ENCODE measurements at regions not wholly inside any gene's neighbourhood (a gene's known extent, or its start where the extent isn't known, plus 50 kb on each side); places are given as distances from the start of the nearest gene placed in this dataset.
"Not testable (repeated sequence)": the region's sequence is repeated elsewhere in the genome, so short reads cannot be mapped to it uniquely, and the experiment has no call there.

DNA sequence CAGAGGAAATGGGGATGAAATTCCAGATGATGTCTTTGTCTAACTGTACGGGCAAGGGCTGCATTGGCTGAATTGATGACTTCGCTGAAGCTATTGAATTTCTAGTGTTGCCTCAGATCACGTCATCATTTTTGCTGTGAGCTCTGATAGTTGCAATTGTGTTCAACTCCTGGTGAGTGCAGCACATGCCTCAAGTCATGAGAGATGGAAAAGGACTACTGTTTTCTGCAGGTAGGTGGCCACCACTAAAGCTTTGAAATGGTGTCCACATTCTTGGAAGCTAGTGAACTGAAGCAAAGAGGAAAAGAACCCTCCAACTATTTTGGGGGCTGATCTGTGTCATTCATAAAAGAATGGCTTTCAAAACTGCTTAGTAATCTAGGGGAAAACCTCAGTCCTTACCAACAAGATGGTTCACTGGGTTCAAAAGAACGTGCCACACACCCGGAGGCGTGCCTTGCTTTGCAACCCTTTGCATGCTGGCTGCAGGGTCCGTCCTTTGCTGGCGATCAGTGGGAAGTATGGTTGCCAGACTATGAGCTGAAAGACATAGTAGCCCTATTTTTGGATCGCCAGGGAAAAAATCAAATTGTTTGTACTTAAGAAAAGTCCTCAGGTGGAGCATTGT lies 88.1 kb upstream of the STOX2 start:
- intact Hi-C loops (cut with micrococcal nuclease): no loop called here

DNA sequence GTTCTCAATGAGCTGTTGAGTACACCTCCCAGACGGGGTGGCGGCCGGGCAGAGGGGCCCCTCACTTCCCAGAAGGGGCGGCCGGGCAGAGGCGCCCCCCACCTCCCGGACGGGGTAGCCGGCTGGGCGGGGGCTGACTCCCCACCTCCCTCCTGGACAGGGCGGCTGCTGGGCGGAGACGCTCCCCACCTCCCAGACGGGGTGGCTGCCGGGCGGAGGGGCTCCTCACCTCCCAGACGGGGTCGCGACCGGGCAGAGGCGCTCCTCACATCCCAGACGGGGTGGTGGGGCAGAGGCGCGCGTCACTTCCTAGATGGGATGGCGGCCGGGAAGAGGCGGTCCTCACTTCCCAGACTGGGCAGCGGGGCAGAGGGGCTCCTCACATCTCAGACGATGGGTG lies 86.5 kb upstream of the STOX2 start:
- 96% methylated on average over 30 of the region's 30 CpGs for WGBS (ENCODE audit: insufficient coverage)
- DNase-seq: not testable (repeated sequence)

More for the DNA sequence above, 88.1 kb upstream of the STOX2 start:
- no peaks in the 10 kb centered on the region for H3K27me3 ChIP-seq (ENCODE audit: control insufficient read depth, insufficient read depth, low read length)
- H3K9me3 Mint-ChIP-seq: no peaks in the 10 kb centered on the region
- H3K27ac ChIP-seq (ENCODE audit: low read length): no peak overlapping the region
- WGBS (ENCODE audit: insufficient coverage): 47% methylated on average over 9 of the region's 9 CpGs
- no peaks in the 10 kb centered on the region for H3K9me3 ChIP-seq (ENCODE audit: control insufficient read depth, insufficient read depth, low read length)
- H3K4me3 ChIP-seq (ENCODE audit: low read length): no peak overlapping the region
- H3K36me3 ChIP-seq (ENCODE audit: control insufficient read depth, insufficient read depth, low read length): no peaks in the 10 kb centered on the region
- H3K4me3 Mint-ChIP-seq: no peak overlapping the region
- no peak for DNase-seq
- no peaks in the 10 kb centered on the region for H3K4me1 Mint-ChIP-seq
- ATAC-seq: no peak
- TF ChIP-seq, protein P1, sequence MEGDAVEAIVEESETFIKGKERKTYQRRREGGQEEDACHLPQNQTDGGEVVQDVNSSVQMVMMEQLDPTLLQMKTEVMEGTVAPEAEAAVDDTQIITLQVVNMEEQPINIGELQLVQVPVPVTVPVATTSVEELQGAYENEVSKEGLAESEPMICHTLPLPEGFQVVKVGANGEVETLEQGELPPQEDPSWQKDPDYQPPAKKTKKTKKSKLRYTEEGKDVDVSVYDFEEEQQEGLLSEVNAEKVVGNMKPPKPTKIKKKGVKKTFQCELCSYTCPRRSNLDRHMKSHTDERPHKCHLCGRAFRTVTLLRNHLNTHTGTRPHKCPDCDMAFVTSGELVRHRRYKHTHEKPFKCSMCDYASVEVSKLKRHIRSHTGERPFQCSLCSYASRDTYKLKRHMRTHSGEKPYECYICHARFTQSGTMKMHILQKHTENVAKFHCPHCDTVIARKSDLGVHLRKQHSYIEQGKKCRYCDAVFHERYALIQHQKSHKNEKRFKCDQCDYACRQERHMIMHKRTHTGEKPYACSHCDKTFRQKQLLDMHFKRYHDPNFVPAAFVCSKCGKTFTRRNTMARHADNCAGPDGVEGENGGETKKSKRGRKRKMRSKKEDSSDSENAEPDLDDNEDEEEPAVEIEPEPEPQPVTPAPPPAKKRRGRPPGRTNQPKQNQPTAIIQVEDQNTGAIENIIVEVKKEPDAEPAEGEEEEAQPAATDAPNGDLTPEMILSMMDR (IDR thresholded peaks at IDR 0.05): no peak
- no peaks in the 10 kb centered on the region for H3K4me1 ChIP-seq (ENCODE audit: control insufficient read depth, insufficient read depth, low read length)
- peaks cover 0 to 10% of the 10 kb centered on the region in 2 donors for H3K27me3 Mint-ChIP-seq (ENCODE audit: low read depth in 2 of 2)
- no peak overlapping the region for H3K27ac Mint-ChIP-seq
- no peaks in the 10 kb centered on the region for H3K36me3 Mint-ChIP-seq

DNA sequence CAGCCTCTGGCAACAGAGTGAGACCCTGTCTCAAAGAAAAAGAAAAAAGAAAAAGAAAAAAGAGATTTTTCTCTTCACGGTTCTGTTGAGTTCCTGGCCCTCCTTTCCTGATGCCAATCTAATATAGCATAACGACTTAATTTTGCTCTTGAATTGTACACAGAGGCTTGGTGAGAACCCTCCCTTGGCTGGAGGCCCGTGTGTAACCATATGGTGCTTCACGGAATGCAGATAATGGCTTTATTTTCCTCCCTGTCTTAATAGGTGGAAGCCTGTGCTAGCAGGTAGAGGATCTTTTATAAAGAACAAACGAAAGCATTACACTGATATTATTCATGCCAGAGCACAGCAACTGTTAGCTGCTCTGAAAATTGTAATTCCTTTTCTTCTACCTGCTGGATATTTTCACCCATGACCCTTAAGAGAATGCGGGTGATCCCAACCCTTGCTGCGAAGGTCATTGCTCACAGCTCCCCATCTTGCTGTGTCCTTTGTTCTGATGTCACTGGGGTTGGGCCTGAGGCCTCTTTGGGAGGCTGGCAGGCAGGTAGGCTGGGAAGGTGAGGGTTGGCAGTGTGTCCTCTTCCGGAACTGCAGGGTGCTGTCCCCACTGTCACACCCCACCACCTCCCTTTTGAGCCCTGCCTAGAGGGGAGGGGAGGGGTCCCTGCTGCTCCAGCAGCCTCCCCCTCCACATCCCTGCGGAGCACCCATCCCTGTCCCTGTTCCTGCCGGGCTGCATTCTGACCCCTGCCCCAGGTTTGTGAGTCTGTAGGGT lies 83.8 kb upstream of the STOX2 start:
- no peak for DNase-seq
- Mint-ChIP-seq H3K4me1 (no peaks in the 10 kb centered on the region), H3K4me3 (no peak overlapping the region), H3K36me3 (no peaks in the 10 kb centered on the region), H3K27me3 (ENCODE audit: low read depth in 2 of 2) (peaks cover 0 to 4% of the 10 kb centered on the region in 2 donors), H3K27ac (no peak overlapping the region), H3K9me3 (no peaks in the 10 kb centered on the region)
- Histone ChIP-seq H3K4me3 (ENCODE audit: low read length) (no peak overlapping the region), H3K27ac (ENCODE audit: low read length) (no peak overlapping the region), H3K36me3 (ENCODE audit: control insufficient read depth, insufficient read depth, low read length) (no peaks in the 10 kb centered on the region), H3K9me3 (ENCODE audit: control insufficient read depth, insufficient read depth, low read length) (no peaks in the 10 kb centered on the region), H3K27me3 (ENCODE audit: control insufficient read depth, insufficient read depth, low read length) (no peaks in the 10 kb centered on the region), H3K4me1 (ENCODE audit: control insufficient read depth, insufficient read depth, low read length) (no peaks in the 10 kb centered on the region)
- intact Hi-C loops (cut with micrococcal nuclease): no loop called here
- 83% methylated on average over 7 of the region's 10 CpGs for WGBS (ENCODE audit: insufficient coverage)
- TF ChIP-seq, protein P1 (IDR thresholded peaks at IDR 0.05): no peak
- no peak for ATAC-seq

More for the DNA sequence above, 86.5 kb upstream of the STOX2 start:
- H3K27me3 ChIP-seq (ENCODE audit: control insufficient read depth, insufficient read depth, low read length); H3K4me3 Mint-ChIP-seq; H3K4me1 ChIP-seq (ENCODE audit: control insufficient read depth, insufficient read depth, low read length); ATAC-seq; H3K36me3 Mint-ChIP-seq; H3K27ac ChIP-seq (ENCODE audit: low read length); H3K4me3 ChIP-seq (ENCODE audit: low read length); H3K27me3 Mint-ChIP-seq (ENCODE audit: low read depth in 2 of 2); H3K4me1 Mint-ChIP-seq; H3K9me3 ChIP-seq (ENCODE audit: control insufficient read depth, insufficient read depth, low read length); H3K27ac Mint-ChIP-seq; H3K9me3 Mint-ChIP-seq; intact Hi-C loops (cut with micrococcal nuclease); H3K36me3 ChIP-seq (ENCODE audit: control insufficient read depth, insufficient read depth, low read length): not testable (repeated sequence)

DNA sequence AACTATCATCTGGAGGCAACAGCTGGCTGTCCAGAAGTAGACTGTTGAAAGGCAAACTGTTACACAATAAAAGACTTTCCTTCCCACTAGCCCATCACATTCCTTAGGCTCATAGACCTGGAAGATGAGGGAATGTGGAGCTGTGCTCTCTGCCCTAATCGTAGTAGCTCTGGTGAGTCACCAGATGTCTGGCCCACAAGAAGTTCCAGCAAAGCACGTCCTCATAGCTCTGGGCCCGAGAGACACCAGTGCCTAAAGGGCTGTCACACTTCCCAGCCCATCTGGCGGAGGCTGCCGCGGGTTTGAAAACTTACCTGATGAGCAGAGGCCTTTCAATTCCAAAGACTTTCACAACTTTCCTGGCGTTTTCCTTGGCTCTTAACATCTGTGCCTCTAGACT lies 81.7 kb upstream of the STOX2 start:
- TF ChIP-seq, protein P1 (IDR thresholded peaks at IDR 0.05): no peak
- no peak for ATAC-seq
- no peaks in the 10 kb centered on the region for H3K36me3 Mint-ChIP-seq
- no peaks in the 10 kb centered on the region for H3K9me3 Mint-ChIP-seq
- Histone ChIP-seq H3K9me3 (ENCODE audit: control insufficient read depth, insufficient read depth, low read length) (no peaks in the 10 kb centered on the region), H3K27me3 (ENCODE audit: control insufficient read depth, insufficient read depth, low read length) (no peaks in the 10 kb centered on the region), H3K27ac (ENCODE audit: low read length) (no peak overlapping the region), H3K4me1 (ENCODE audit: control insufficient read depth, insufficient read depth, low read length) (no peaks in the 10 kb centered on the region), H3K4me3 (ENCODE audit: low read length) (no peak overlapping the region), H3K36me3 (ENCODE audit: control insufficient read depth, insufficient read depth, low read length) (no peaks in the 10 kb centered on the region)
- no peak overlapping the region for H3K27ac Mint-ChIP-seq
- no peak for DNase-seq
- peaks cover 0 to 16% of the 10 kb centered on the region in 2 donors for H3K27me3 Mint-ChIP-seq (ENCODE audit: low read depth in 2 of 2)
- peaks cover 0 to 7% of the 10 kb centered on the region in 2 donors for H3K4me1 Mint-ChIP-seq
- no peak overlapping the region for H3K4me3 Mint-ChIP-seq
- 86% methylated on average over 7 of the region's 7 CpGs for WGBS (ENCODE audit: insufficient coverage)
- intact Hi-C loops (cut with micrococcal nuclease): no loop called here

Data from natural killer cell (primary cell).